ENCODE measurements at regions not wholly inside any gene's neighbourhood (a gene's known extent, or its start where the extent isn't known, plus 50 kb on each side); places are given as distances from the start of the nearest gene placed in this dataset.

DNA sequence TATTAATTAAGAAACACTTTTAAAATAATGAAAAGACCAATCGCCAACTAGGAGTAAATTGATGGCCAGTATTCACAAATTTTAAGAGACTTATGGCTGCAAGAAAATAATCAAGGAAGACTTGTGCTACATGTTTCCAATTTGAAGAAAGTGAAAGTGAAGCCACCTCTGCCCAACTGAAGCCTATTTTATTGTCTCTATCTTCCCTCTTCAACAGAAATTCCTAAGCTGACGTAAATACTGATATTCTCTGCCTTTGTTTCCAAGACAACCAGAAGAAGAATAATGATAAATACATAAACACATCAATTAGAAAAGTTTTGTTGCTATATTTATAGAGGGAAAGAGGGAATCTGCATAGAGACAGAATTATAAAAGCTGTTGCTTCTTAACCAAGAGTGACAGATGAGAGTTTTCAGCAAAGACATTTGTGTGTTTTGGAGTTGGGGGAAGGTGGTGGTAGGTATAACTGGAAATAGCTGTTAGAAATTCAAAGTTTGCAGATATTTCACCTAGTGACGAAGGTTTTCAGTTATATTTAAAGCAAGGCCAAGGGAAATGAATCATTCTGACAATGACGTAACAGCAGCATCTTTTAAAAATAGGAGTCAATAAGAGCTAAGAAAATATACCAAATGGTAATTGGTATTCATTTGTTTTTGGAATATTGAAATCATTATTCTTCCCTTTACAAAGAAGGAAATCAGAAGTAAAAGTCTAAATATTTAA lies 576.6 kb upstream of the SORCS1 start:
- Histone ChIP-seq H3K4me3 (ENCODE audit: low read length, poor library complexity, severe bottlenecking) (peak overlapping the region; percentile 7), H4K20me1 (ENCODE audit: insufficient read depth, low read length, poor library complexity, severe bottlenecking) (no peaks in the 10 kb centered on the region), H3K36me3 (ENCODE audit: insufficient read depth, low read length) (no peaks in the 10 kb centered on the region), H3K4me1 (ENCODE audit: insufficient read depth, low read length, poor library complexity, severe bottlenecking) (no peaks in the 10 kb centered on the region), H3K4me2 (ENCODE audit: low read depth, low read length, poor library complexity, severe bottlenecking) (peak overlapping the region; percentile 16), H3K9me3 (ENCODE audit: insufficient read depth, low read depth, low read length) (no peaks in the 10 kb centered on the region), H2AFZ (ENCODE audit: low read length) (no peak overlapping the region), H3F3A (ENCODE audit: low read depth) (no peaks in the 10 kb centered on the region), H3K9ac (ENCODE audit: low read depth, low read length, poor library complexity, severe bottlenecking) (no peak overlapping the region), H3K27me3 (ENCODE audit: insufficient read depth, low read length, poor library complexity, severe bottlenecking) (no peaks in the 10 kb centered on the region), H3K79me2 (ENCODE audit: insufficient read depth, low read length) (no peaks in the 10 kb centered on the region), H3K9me2 (replicated peaks; ENCODE audit: low read depth, low read length) (no peaks in the 10 kb centered on the region)
- TF ChIP-seq EZH2phosphoT487 (IDR thresholded peaks at IDR 0.05; ENCODE audit: borderline replicate concordance), result no peak
- TF ChIP-seq, protein P1, sequence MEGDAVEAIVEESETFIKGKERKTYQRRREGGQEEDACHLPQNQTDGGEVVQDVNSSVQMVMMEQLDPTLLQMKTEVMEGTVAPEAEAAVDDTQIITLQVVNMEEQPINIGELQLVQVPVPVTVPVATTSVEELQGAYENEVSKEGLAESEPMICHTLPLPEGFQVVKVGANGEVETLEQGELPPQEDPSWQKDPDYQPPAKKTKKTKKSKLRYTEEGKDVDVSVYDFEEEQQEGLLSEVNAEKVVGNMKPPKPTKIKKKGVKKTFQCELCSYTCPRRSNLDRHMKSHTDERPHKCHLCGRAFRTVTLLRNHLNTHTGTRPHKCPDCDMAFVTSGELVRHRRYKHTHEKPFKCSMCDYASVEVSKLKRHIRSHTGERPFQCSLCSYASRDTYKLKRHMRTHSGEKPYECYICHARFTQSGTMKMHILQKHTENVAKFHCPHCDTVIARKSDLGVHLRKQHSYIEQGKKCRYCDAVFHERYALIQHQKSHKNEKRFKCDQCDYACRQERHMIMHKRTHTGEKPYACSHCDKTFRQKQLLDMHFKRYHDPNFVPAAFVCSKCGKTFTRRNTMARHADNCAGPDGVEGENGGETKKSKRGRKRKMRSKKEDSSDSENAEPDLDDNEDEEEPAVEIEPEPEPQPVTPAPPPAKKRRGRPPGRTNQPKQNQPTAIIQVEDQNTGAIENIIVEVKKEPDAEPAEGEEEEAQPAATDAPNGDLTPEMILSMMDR (conservative IDR thresholded peaks at IDR 0.05; ENCODE audit: low read length), result no peak

- Histone ChIP-seq H3F3A (ENCODE audit: low read depth) (no peaks in the 10 kb centered on the region), H3K79me2 (ENCODE audit: insufficient read depth, low read length) (no peaks in the 10 kb centered on the region), H4K20me1 (ENCODE audit: insufficient read depth, low read length, poor library complexity, severe bottlenecking) (no peaks in the 10 kb centered on the region), H2AFZ (ENCODE audit: low read length) (no peak overlapping the region), H3K9me3 (ENCODE audit: insufficient read depth, low read depth, low read length) (no peaks in the 10 kb centered on the region; the same call in 1 of the 2 replicates), H3K9ac (ENCODE audit: low read depth, low read length, poor library complexity, severe bottlenecking) (no peak overlapping the region), H3K36me3 (ENCODE audit: insufficient read depth, low read length) (no peaks in the 10 kb centered on the region), H3K4me2 (ENCODE audit: low read depth, low read length, poor library complexity, severe bottlenecking) (no peak overlapping the region), H3K9me2 (replicated peaks; ENCODE audit: low read depth, low read length) (no peaks in the 10 kb centered on the region), H3K4me1 (ENCODE audit: insufficient read depth, low read length, poor library complexity, severe bottlenecking) (no peaks in the 10 kb centered on the region), H3K27me3 (ENCODE audit: insufficient read depth, low read length, poor library complexity, severe bottlenecking) (no peaks in the 10 kb centered on the region), H3K4me3 (ENCODE audit: low read length, poor library complexity, severe bottlenecking) (no peak overlapping the region)
- no peak for TF ChIP-seq EZH2phosphoT487 (IDR thresholded peaks at IDR 0.05; ENCODE audit: borderline replicate concordance)
- TF ChIP-seq, protein P1 (conservative IDR thresholded peaks at IDR 0.05; ENCODE audit: low read length), result no peak
Observed at GRCh38 chr10:107739951-107740350, 575.4 kb upstream of the SORCS1 start.

DNA sequence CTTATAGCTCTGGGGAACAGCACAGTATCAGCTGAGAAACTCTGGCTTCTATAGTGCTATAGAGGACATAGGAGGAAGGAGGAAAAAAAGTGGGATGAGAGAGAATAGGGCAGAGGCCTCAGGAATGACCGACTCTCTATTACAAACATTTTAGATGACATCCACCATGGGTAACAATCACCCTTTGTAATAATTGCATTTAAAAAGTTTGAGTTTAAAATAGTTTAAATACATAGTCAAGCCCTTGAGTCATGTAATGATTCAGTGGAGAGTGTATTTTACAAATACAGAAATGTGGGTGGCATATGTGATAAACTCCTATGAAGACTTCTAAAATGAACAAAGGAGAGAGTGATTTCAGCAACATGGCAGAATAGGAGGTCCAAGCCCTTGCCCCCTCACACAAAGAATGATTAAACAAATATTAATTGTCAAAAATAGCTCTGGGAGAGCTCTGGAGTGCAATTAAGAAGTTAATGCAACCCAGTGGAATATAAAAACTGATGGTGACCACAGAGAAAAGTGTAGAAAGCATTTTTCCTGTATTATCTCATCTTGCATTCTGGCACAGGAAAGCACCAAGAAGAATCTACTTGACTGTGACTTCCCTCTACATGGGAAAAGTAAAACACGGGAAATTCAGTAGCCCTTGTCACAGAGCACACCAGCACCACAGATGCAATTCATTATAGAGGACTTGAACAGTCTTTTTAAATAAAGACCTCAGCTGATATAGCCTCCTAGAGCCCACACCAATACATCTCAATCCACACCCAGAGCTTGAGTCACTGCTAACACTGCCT lies 569.0 kb upstream of the SORCS1 start:
- H2AFZ ChIP-seq (ENCODE audit: low read length), result no peak overlapping the region
- no peaks in the 10 kb centered on the region for H3K27me3 ChIP-seq (ENCODE audit: insufficient read depth, low read length, poor library complexity, severe bottlenecking)
- no peaks in the 10 kb centered on the region for H3F3A ChIP-seq (ENCODE audit: low read depth)
- TF ChIP-seq EZH2phosphoT487 (IDR thresholded peaks at IDR 0.05; ENCODE audit: borderline replicate concordance), result no peak
- TF ChIP-seq, protein P1 (conservative IDR thresholded peaks at IDR 0.05; ENCODE audit: low read length), result no peak
- no peak overlapping the region for H3K4me3 ChIP-seq (ENCODE audit: low read length, poor library complexity, severe bottlenecking)
- no peak overlapping the region for H3K4me2 ChIP-seq (ENCODE audit: low read depth, low read length, poor library complexity, severe bottlenecking)
- no peaks in the 10 kb centered on the region for H3K36me3 ChIP-seq (ENCODE audit: insufficient read depth, low read length)
- no peaks in the 10 kb centered on the region for H3K79me2 ChIP-seq (ENCODE audit: insufficient read depth, low read length)
- no peaks in the 10 kb centered on the region for H3K9me2 ChIP-seq (replicated peaks; ENCODE audit: low read depth, low read length)
- H3K4me1 ChIP-seq (ENCODE audit: insufficient read depth, low read length, poor library complexity, severe bottlenecking), result no peaks in the 10 kb centered on the region
- H3K9me3 ChIP-seq (ENCODE audit: insufficient read depth, low read depth, low read length), result no peaks in the 10 kb centered on the region; the same call in 1 of the 2 replicates
- H4K20me1 ChIP-seq (ENCODE audit: insufficient read depth, low read length, poor library complexity, severe bottlenecking), result no peaks in the 10 kb centered on the region
- H3K9ac ChIP-seq (ENCODE audit: low read depth, low read length, poor library complexity, severe bottlenecking), result no peak overlapping the region

Measured in Loucy (cell line).